ENCODE measurements at regions not wholly inside any gene's neighbourhood (a gene's known extent, or its start where the extent isn't known, plus 50 kb on each side); places are given as distances from the start of the nearest gene placed in this dataset.

DNA sequence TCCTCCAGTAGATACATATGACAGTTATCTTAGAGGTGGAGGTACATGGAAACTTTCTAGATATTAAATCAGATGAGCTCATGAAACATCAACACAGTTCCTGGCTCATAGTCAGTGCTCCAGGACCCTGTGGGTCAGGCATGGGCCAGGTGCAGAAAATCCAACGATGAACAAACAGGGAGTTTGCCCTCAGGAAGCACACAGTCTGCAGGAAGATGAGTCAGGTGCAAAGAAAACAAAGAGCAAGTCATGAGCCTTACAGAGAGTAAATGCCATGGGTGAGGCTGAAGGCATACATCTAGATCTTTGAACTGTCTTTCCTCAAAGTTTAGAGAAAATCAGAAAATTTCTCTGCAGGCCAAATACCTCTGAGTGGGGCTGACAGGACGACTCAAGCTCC is 184.2 kb upstream of the TPM1 start:
- TF ChIP-seq, protein P1, sequence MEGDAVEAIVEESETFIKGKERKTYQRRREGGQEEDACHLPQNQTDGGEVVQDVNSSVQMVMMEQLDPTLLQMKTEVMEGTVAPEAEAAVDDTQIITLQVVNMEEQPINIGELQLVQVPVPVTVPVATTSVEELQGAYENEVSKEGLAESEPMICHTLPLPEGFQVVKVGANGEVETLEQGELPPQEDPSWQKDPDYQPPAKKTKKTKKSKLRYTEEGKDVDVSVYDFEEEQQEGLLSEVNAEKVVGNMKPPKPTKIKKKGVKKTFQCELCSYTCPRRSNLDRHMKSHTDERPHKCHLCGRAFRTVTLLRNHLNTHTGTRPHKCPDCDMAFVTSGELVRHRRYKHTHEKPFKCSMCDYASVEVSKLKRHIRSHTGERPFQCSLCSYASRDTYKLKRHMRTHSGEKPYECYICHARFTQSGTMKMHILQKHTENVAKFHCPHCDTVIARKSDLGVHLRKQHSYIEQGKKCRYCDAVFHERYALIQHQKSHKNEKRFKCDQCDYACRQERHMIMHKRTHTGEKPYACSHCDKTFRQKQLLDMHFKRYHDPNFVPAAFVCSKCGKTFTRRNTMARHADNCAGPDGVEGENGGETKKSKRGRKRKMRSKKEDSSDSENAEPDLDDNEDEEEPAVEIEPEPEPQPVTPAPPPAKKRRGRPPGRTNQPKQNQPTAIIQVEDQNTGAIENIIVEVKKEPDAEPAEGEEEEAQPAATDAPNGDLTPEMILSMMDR (IDR thresholded peaks at IDR 0.05; ENCODE audit: low read length), result no peak
- no peak for TF ChIP-seq EZH2 (optimal IDR thresholded peaks at IDR 0.05; ENCODE audit: low read depth, low read length)

Measured in MM.1S (cell line).